ENCODE measurements at regions not wholly inside any gene's neighbourhood (a gene's known extent, or its start where the extent isn't known, plus 50 kb on each side); places are given as distances from the start of the nearest gene placed in this dataset.

DNA sequence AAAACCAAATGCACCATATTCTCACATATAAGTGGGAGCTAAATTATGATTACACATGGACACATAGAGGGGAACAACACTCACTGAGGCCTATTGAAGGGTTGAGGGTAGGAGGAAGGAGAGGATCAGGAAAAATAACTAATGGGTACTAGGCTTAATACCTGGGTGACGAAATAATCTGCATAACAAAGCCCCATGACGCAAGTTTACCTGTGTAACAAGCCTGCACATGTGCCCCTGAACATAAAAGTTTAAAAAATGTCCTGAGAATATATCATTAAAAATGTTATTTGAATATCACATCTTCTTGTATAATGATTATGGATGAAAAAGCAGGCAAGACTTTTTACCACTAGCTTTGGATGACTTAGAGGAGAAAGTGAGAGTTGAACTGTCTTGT, 138.0 kb upstream of the NOVA1 start:
- no peak for DNase-seq (ENCODE audit: low read depth)
- TF ChIP-seq, protein P1, sequence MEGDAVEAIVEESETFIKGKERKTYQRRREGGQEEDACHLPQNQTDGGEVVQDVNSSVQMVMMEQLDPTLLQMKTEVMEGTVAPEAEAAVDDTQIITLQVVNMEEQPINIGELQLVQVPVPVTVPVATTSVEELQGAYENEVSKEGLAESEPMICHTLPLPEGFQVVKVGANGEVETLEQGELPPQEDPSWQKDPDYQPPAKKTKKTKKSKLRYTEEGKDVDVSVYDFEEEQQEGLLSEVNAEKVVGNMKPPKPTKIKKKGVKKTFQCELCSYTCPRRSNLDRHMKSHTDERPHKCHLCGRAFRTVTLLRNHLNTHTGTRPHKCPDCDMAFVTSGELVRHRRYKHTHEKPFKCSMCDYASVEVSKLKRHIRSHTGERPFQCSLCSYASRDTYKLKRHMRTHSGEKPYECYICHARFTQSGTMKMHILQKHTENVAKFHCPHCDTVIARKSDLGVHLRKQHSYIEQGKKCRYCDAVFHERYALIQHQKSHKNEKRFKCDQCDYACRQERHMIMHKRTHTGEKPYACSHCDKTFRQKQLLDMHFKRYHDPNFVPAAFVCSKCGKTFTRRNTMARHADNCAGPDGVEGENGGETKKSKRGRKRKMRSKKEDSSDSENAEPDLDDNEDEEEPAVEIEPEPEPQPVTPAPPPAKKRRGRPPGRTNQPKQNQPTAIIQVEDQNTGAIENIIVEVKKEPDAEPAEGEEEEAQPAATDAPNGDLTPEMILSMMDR (conservative IDR thresholded peaks at IDR 0.05; ENCODE audit: low read depth, low read length) = no peak
- H3K4me3 ChIP-seq (ENCODE audit: low read length) = no peak overlapping the region

DNA sequence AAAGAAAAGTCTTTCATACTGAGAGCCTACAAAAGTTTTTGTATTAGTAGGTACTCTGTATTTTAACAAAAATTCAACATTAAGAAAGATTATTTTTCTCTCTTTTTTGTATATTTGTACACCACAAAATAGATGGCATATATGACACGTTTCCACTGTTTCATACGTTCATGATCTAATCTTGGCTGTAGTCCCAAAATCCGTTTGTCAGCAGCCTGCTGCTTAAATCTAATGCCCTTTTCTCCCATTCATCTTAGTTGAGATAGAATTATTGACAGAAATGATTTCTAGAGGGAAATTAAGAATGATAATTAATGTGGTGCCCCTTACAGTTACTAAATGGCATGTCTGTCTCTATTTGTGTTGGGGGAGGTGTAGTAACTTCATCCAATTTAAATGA, 140.7 kb upstream of the NOVA1 start:
- no peak overlapping the region for H3K4me3 ChIP-seq (ENCODE audit: low read length)
- DNase-seq (ENCODE audit: low read depth) = no peak
- TF ChIP-seq, protein P1 (conservative IDR thresholded peaks at IDR 0.05; ENCODE audit: low read depth, low read length) = no peak

DNA sequence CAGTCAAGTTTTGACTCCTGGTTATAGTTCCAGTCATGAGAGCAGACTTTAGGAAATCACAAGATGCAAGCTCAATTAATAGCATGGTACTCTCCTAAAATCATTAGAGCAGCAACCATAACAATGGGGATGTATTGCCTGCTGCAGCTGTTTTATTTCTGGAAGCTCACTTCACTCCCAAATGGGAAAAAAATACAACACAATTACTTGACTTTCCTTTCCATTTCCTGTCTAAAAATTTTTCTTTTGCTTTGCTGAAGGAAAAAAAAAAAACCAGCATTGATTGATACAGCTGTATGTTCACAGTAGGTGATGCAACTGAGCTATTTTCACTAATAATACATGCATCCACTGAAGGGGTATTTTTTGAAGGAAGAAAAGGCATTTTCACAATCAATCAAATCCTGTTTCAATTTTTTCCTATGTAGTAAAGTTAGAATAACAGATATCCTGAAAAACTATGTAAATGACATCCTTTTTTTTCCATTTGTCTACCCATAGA, 143.9 kb upstream of the NOVA1 start:
- DNase-seq (ENCODE audit: low read depth) = no peak
- H3K4me3 ChIP-seq (ENCODE audit: low read length) = no peak overlapping the region
- TF ChIP-seq, protein P1 (conservative IDR thresholded peaks at IDR 0.05; ENCODE audit: low read depth, low read length) = no peak

DNA sequence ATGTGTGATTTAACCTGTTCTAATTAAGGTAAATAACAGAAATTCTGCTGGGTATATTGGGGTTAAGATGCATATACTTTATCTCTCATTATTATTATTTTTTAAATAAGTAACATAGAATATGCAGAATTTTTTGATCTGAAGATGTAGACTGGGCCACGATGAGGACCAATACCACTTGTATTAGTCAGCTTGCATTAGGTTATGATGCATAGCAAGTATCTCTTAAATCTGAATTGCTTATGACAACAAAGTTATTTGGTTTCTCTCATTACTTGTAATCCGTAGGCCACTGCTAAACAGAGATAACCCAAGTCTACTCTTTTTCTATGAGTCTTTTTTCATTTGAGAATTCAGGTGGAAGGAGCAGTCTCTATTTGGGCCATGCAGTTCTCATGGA, 145.5 kb upstream of the NOVA1 start:
- no peak for DNase-seq (ENCODE audit: low read depth)
- TF ChIP-seq, protein P1 (conservative IDR thresholded peaks at IDR 0.05; ENCODE audit: low read depth, low read length) = no peak

DNA sequence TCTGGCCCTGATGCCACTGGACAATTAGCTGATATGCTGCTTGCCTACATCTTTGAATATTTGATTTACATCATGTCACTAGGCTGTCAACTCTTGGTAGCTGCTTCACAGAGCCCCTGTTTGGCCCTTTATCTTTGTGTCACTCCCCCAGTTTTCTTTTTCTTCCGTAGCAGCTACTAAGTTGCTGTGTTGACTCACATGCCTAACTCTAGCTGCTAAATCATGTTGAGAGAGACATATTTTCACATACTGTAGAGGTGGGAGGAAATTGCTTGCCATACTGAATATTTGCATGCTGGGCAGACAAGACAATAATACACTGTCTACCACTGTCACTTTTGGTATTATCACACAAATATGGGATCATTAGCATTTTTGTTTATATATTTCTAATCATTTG, 147.1 kb upstream of the NOVA1 start:
- TF ChIP-seq, protein P1 (conservative IDR thresholded peaks at IDR 0.05; ENCODE audit: low read depth, low read length) = no peak

More for the DNA sequence above, 145.5 kb upstream of the NOVA1 start:
- H3K4me3 ChIP-seq (ENCODE audit: low read length) = no peak overlapping the region

DNA sequence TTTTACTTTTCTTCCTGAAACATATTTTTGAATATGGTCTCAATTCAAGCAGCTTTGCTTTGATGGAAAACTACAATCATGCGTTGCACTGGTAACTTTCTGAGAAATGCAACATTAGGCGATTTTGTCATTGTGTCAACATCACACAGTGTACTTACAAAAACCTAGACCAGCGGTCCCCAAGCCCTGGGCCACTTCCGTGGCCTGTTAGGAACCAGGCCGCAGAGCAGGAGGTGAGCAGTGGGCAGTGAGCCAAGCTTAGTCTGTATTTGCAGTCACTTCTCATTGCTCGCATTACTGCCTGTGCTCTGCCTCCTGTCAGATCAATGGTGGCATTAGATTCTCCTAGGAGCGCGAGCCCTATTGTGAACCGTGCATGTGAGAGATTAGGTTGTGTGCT, 163.7 kb upstream of the NOVA1 start:
- H3K4me3 ChIP-seq (ENCODE audit: low read length) = no peak overlapping the region
- TF ChIP-seq, protein P1 (conservative IDR thresholded peaks at IDR 0.05; ENCODE audit: low read depth, low read length) = no peak
- no peak for DNase-seq (ENCODE audit: low read depth)

More for the DNA sequence above, 147.1 kb upstream of the NOVA1 start:
- no peak for DNase-seq (ENCODE audit: low read depth)
- H3K4me3 ChIP-seq (ENCODE audit: low read length) = no peak overlapping the region

DNA sequence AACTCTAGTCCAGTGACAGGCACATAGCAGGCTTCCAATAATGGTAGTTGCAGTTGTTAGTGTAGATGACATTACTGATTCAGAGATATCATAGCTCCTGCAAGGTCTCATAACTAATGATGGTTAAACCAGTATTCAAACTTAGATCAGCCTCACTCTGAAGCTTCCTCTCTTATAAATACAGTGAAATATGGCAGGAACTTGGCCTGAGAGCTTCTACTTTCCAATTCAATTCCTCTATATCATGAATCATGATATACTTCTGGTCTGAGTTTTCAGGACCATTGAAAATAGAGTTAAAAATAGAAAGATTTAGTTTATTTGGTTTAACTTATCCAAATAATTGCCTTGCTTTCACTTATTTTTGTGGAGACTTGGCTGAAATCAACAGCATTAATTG, 167.5 kb upstream of the NOVA1 start:
- H3K4me3 ChIP-seq (ENCODE audit: low read length) = no peak overlapping the region
- no peak for DNase-seq (ENCODE audit: low read depth)
- TF ChIP-seq, protein P1 (conservative IDR thresholded peaks at IDR 0.05; ENCODE audit: low read depth, low read length) = no peak
